ENCODE measurements at regions not wholly inside any gene's neighbourhood (a gene's known extent, or its start where the extent isn't known, plus 50 kb on each side); places are given as distances from the start of the nearest gene placed in this dataset.

DNA sequence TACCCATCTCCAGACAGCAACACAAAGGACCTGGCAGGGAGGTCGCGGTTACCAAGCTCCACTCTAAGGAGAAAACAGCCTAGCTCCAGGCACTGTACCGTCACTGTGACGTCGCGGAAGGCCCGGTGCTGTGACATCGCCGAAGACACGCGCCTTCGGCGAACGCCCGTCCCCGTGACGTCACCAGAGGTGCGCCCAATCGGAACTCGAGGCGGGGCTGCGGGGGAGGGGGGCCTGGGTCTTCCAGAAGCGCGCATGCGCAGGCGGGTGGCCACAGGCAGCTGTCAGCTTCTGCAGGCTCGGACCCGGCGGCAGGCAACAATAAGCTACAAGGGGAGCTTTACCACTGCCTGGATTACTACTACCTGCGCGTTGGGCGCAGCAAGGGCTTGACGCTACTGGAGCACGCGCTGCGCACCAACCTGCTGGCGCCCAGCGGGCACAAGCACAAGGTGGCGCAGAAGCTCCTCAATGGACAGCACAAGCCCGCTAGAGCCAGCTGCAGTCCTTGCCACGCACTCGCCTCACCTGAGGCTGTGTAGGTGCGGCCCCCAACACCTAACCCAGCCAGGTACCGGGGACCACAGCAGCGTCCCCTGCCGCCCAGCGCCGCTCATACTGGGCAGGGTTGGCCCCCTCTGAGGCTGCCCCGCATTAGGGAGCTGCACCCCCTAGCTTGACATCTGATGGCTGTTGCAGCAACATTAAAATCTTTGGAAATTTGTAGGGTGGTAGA lies 208.4 kb downstream of the TPST1 start:
- Histone ChIP-seq H3K9me3 (ENCODE audit: control insufficient read depth, low read depth, low read length) (no peaks in the 10 kb centered on the region), H3K27ac (ENCODE audit: low read length) (no peak overlapping the region), H3K4me3 (ENCODE audit: low read length) (peak overlapping the region; percentile 53), H3K9ac (ENCODE audit: low read length) (peak overlapping the region; percentile 4), H3K27me3 (ENCODE audit: control insufficient read depth, insufficient read depth, low read length) (peaks cover 8% of the 10 kb centered on the region), H3K4me1 (ENCODE audit: control insufficient read depth, low read depth, low read length) (no peaks in the 10 kb centered on the region), H3K36me3 (ENCODE audit: control insufficient read depth, low read depth, low read length) (no peaks in the 10 kb centered on the region)

DNA sequence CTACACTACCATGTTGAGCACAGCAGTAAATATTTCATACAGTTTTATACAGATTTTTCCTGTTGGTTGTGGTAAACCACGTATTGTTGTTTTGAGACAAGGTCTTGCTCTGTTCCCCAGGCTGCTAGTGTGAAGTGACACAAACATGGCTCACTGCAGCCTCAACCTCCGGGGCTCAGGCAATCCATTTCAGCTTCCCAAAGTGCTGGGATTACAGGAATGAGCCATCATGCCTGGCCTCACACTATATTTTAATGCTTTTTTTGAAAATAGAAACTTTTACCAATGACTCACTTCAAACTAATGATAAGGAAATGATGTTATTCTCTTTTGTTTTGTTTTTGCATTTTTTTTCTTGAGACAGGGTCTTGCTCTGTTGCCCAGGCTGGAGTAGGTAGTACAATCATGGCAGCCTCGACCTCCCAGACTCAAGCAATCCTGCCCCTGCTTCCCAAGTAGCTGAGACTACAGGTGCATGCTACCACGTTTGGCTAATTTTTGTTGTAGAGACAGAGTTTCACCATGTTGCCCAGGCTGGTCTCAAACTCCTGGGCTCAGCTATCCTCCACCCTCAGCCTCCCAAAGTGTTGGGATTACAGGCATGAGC lies 210.6 kb downstream of the TPST1 start:
- Histone ChIP-seq H3K27ac (ENCODE audit: low read length) (no peak overlapping the region), H3K9me3 (ENCODE audit: control insufficient read depth, low read depth, low read length) (no peaks in the 10 kb centered on the region), H3K4me3 (ENCODE audit: low read length) (no peak overlapping the region), H3K36me3 (ENCODE audit: control insufficient read depth, low read depth, low read length) (no peaks in the 10 kb centered on the region), H3K9ac (ENCODE audit: low read length) (no peak overlapping the region), H3K27me3 (ENCODE audit: control insufficient read depth, insufficient read depth, low read length) (peaks cover 8% of the 10 kb centered on the region), H3K4me1 (ENCODE audit: control insufficient read depth, low read depth, low read length) (no peaks in the 10 kb centered on the region)

DNA sequence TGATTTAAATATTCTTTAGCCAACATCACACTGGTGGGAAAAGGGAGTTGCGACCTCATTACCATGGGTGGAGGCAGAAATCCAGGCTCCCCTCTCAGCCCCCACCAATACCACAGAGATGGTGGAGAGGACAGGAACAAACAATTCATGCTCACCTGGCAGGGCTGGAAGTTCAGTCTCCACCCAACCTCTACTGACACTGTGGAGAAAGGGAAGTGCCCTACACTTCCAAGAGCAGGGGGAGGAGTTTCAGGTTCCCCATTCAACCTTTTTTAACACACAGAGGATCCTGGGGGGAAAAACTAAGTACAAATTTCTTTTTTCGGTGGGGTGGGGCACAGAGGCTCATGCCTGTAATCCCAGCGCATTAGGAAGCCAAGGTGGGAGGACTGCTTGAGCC lies 210.1 kb upstream of the KCTD7 start:
- no peaks in the 10 kb centered on the region for H3K27me3 ChIP-seq (ENCODE audit: control insufficient read depth, insufficient read depth, low read length)
- no peaks in the 10 kb centered on the region for H3K36me3 ChIP-seq (ENCODE audit: control insufficient read depth, low read depth, low read length)
- no peak overlapping the region for H3K4me3 ChIP-seq (ENCODE audit: low read length)
- H3K4me1 ChIP-seq (ENCODE audit: control insufficient read depth, low read depth, low read length), result no peaks in the 10 kb centered on the region
- H3K27ac ChIP-seq (ENCODE audit: low read length), result no peak overlapping the region
- H3K9ac ChIP-seq (ENCODE audit: low read length), result no peak overlapping the region
- no peaks in the 10 kb centered on the region for H3K9me3 ChIP-seq (ENCODE audit: control insufficient read depth, low read depth, low read length)

DNA sequence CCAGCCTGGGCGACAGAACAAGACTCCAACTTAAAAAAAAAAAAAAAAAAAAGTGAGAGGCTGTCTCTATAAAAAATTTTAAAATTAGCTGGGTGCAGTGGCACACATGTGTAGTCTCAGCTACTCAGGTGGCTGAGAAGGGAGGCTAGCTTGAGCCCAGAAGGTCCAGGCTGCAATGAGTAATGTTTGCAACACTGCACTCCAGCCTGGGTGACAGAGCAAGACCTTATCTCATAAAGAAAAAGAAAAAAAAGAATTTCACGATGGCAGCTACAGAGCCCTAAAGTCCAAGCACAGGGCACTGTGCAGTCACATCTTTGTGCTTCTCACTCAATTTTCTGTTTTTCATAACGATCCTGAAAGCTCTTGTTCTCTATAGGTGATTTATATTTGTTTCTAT lies 209.5 kb upstream of the KCTD7 start:
- Histone ChIP-seq H3K36me3 (ENCODE audit: control insufficient read depth, low read depth, low read length) (no peaks in the 10 kb centered on the region), H3K4me3 (ENCODE audit: low read length) (no peak overlapping the region), H3K27ac (ENCODE audit: low read length) (no peak overlapping the region), H3K9me3 (ENCODE audit: control insufficient read depth, low read depth, low read length) (no peaks in the 10 kb centered on the region), H3K9ac (ENCODE audit: low read length) (no peak overlapping the region), H3K4me1 (ENCODE audit: control insufficient read depth, low read depth, low read length) (no peaks in the 10 kb centered on the region), H3K27me3 (ENCODE audit: control insufficient read depth, insufficient read depth, low read length) (no peaks in the 10 kb centered on the region)

DNA sequence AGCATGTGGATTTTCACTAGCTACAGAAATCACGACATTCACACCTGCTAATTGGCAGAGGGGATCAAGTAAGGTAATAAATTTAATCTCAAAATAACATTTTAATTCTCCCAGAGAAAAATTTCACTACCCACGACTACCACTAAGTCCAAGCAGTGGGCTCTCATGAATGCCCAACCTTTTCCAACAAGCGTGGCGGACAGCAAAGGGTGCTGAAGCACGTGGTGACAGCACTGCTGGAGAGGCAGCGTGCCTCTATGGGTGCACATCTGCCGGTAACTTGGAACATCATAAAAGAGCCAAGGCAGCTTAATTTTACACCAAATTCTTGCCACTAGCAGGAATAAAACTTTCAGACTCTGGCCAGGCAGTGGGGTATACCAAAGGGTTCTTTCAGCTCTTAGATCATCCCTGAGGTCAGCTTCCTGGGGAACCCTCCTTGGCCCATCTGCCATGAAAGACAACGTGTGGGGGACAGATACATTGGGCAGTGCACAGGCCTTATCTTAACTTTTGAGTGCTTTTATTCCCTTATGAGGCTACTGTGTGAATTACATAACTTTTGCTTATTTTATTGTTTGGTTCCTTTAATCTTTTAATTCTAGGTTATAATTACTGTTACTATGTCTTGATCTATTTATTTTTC lies 206.7 kb upstream of the KCTD7 start:
- Histone ChIP-seq H3K4me3 (ENCODE audit: low read length) (no peak overlapping the region), H3K36me3 (ENCODE audit: control insufficient read depth, low read depth, low read length) (no peaks in the 10 kb centered on the region), H3K9ac (ENCODE audit: low read length) (no peak overlapping the region), H3K27me3 (ENCODE audit: control insufficient read depth, insufficient read depth, low read length) (no peaks in the 10 kb centered on the region), H3K9me3 (ENCODE audit: control insufficient read depth, low read depth, low read length) (no peaks in the 10 kb centered on the region), H3K4me1 (ENCODE audit: control insufficient read depth, low read depth, low read length) (no peaks in the 10 kb centered on the region), H3K27ac (ENCODE audit: low read length) (no peak overlapping the region)

DNA sequence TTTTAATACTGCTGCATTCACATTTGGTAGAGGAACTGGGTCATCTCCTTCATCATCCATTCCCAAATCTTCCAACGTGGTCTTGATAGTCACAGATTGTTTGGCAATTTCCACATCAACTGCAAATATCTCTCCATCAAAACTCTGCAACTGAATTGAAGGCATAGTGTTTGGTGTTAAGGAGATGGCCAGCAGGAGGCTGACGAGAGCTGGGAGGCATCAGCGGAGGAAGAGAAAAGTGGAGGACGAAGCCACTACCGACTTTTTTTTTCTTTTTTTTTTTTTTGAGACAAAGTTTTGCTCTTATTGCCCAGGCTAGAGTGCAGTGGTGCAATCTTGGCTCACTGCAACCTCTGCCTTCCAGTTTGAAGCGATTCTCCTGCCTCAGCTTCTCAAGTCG lies 205.0 kb upstream of the KCTD7 start:
- H3K27me3 ChIP-seq (ENCODE audit: control insufficient read depth, insufficient read depth, low read length), result no peaks in the 10 kb centered on the region

DNA sequence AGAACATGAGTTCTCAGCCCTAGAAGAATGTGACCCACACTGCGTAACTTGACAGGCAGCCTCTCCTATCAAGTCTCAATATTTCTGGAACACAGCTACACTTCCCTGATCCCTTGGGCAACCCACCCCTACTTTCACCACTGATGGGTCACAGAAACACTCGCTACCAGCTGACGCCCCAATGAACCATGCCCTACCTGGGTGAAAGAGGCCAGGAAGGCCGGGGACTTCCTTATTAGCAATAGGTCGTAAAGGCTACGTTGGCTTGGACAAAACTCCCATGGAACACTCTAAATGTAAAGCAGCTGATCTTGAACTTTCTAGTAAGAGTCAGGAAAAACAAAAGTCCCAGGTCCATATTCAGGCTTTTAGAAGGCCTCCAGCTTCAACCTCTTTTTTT lies 202.3 kb upstream of the KCTD7 start:
- Histone ChIP-seq H3K36me3 (ENCODE audit: control insufficient read depth, low read depth, low read length) (no peaks in the 10 kb centered on the region), H3K27me3 (ENCODE audit: control insufficient read depth, insufficient read depth, low read length) (no peaks in the 10 kb centered on the region), H3K4me3 (ENCODE audit: low read length) (no peak overlapping the region), H3K9ac (ENCODE audit: low read length) (no peak overlapping the region), H3K9me3 (ENCODE audit: control insufficient read depth, low read depth, low read length) (no peaks in the 10 kb centered on the region), H3K27ac (ENCODE audit: low read length) (no peak overlapping the region), H3K4me1 (ENCODE audit: control insufficient read depth, low read depth, low read length) (no peaks in the 10 kb centered on the region)

More for the DNA sequence above, 205.0 kb upstream of the KCTD7 start:
- no peak overlapping the region for H3K4me3 ChIP-seq (ENCODE audit: low read length)
- no peak overlapping the region for H3K9ac ChIP-seq (ENCODE audit: low read length)
- no peaks in the 10 kb centered on the region for H3K36me3 ChIP-seq (ENCODE audit: control insufficient read depth, low read depth, low read length)
- no peaks in the 10 kb centered on the region for H3K4me1 ChIP-seq (ENCODE audit: control insufficient read depth, low read depth, low read length)
- no peak overlapping the region for H3K27ac ChIP-seq (ENCODE audit: low read length)
- H3K9me3 ChIP-seq (ENCODE audit: control insufficient read depth, low read depth, low read length), result no peaks in the 10 kb centered on the region

DNA sequence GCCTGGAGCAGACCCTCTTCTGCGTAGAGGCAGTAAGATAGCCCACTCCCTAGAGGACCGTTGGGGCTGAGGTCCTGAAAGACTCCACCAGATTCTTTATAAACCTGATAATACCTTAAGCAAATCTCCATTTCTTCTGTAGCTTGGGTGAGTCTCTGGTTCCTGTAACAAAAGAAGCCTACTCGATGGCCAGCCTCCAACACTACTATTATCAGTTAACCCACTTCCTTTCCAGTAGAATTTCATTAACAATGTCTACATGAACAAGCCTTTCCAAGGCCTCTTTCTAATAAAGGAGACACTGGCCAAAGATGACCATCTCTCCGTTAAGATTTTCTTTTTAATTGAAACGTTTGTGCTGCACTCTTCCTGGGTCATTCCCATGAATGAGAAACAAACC lies 201.7 kb upstream of the KCTD7 start:
- Histone ChIP-seq H3K27me3 (ENCODE audit: control insufficient read depth, insufficient read depth, low read length) (no peaks in the 10 kb centered on the region), H3K27ac (ENCODE audit: low read length) (no peak overlapping the region), H3K4me3 (ENCODE audit: low read length) (no peak overlapping the region), H3K36me3 (ENCODE audit: control insufficient read depth, low read depth, low read length) (no peaks in the 10 kb centered on the region), H3K4me1 (ENCODE audit: control insufficient read depth, low read depth, low read length) (no peaks in the 10 kb centered on the region), H3K9ac (ENCODE audit: low read length) (no peak overlapping the region), H3K9me3 (ENCODE audit: control insufficient read depth, low read depth, low read length) (no peaks in the 10 kb centered on the region)

DNA sequence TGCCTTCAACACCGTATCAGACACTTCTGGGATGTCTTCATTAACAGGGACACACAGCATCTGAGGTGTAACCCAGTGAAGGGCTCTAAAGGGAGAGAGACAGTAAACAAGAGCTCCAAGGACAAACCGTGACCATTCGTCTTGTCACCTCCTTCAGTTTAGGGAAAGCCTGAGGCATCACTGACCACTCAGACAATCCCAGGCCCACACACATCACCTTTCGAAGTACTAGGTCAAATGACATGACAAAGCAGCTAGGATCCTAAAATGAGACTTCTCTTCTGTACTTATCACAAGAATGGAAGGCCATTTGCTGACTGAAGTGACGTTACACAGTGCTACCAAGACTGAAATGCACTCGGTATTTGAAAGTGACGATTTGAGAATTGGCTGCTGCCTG lies 200.7 kb upstream of the KCTD7 start:
- H3K27me3 ChIP-seq (ENCODE audit: control insufficient read depth, insufficient read depth, low read length), result no peaks in the 10 kb centered on the region
- no peak overlapping the region for H3K4me3 ChIP-seq (ENCODE audit: low read length)
- no peak overlapping the region for H3K9ac ChIP-seq (ENCODE audit: low read length)
- H3K36me3 ChIP-seq (ENCODE audit: control insufficient read depth, low read depth, low read length), result no peaks in the 10 kb centered on the region
- no peaks in the 10 kb centered on the region for H3K4me1 ChIP-seq (ENCODE audit: control insufficient read depth, low read depth, low read length)
- no peak overlapping the region for H3K27ac ChIP-seq (ENCODE audit: low read length)
- no peaks in the 10 kb centered on the region for H3K9me3 ChIP-seq (ENCODE audit: control insufficient read depth, low read depth, low read length)

DNA sequence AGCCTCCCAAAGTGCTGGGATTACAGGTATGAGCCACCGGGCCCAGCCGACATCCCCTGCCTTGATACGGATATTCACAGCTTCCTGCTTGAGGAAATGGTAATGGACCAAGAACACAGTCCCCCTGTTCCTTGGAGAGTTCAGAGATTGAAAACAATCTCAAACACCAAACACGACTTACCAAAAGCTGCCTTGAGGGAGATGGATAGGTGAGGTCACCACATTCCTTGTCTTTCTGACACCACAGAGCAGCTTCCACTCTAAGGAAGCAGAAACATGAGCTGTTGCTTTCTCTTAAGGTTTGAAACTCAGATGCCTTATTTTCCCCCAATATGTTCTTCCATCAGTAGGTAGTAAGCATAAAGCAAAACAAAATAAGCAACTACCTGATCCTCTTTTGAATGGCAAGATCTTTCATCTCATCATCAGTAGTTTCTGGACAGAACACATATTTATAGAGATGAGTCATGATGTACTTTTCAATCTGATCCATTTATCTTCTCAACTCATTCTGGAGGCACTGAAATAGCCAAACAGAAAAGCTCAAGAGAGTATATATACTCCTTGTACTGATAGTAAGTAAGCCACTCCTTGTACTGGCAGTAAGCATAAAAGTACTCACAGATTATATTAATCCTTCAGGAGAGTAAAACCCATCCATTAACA lies 199.1 kb upstream of the KCTD7 start:
- Histone ChIP-seq H3K4me1 (ENCODE audit: control insufficient read depth, low read depth, low read length) (no peaks in the 10 kb centered on the region), H3K9ac (ENCODE audit: low read length) (no peak overlapping the region)

DNA sequence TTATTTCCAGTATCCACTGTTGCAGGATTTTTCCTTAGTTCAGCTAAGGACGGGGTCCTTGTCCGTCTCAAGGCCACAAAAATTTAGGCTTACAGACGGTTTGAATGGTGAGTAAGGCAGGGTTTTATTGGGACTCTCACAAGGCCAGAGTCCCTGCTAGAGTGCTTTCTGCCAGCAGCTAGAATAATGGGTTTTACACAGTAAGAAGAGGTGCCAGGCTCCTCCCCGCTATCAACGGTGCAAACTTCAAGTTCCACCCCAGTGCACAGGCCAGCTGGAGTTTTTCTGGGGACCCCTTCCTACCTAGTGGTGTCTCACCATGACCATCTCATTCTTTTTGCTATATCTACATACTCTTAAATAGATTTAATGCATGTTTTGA lies 198.5 kb upstream of the KCTD7 start:
- no peak overlapping the region for H3K4me3 ChIP-seq (ENCODE audit: low read length)

More for the DNA sequence above, 199.1 kb upstream of the KCTD7 start:
- Histone ChIP-seq H3K27me3 (ENCODE audit: control insufficient read depth, insufficient read depth, low read length) (no peaks in the 10 kb centered on the region), H3K9me3 (ENCODE audit: control insufficient read depth, low read depth, low read length) (no peaks in the 10 kb centered on the region), H3K36me3 (ENCODE audit: control insufficient read depth, low read depth, low read length) (no peaks in the 10 kb centered on the region), H3K27ac (ENCODE audit: low read length) (no peak overlapping the region), H3K4me3 (ENCODE audit: low read length) (no peak overlapping the region)

More for the DNA sequence above, 198.5 kb upstream of the KCTD7 start:
- H3K4me1 ChIP-seq (ENCODE audit: control insufficient read depth, low read depth, low read length), result no peaks in the 10 kb centered on the region
- H3K36me3 ChIP-seq (ENCODE audit: control insufficient read depth, low read depth, low read length), result no peaks in the 10 kb centered on the region
- H3K9ac ChIP-seq (ENCODE audit: low read length), result no peak overlapping the region
- H3K27ac ChIP-seq (ENCODE audit: low read length), result no peak overlapping the region
- H3K27me3 ChIP-seq (ENCODE audit: control insufficient read depth, insufficient read depth, low read length), result no peaks in the 10 kb centered on the region
- H3K9me3 ChIP-seq (ENCODE audit: control insufficient read depth, low read depth, low read length), result no peaks in the 10 kb centered on the region

Measured in iPS-18a (cell line).